ENCODE measurements at regions not wholly inside any gene's neighbourhood (a gene's known extent, or its start where the extent isn't known, plus 50 kb on each side); places are given as distances from the start of the nearest gene placed in this dataset.
"Not testable (repeated sequence)": the region's sequence is repeated elsewhere in the genome, so short reads cannot be mapped to it uniquely, and the experiment has no call there.

GRCh38 chr6:67451874-67452273 lies 1183.2 kb upstream of the ADGRB3 start:
- Histone ChIP-seq H3K4me1 (no peaks in the 10 kb centered on the region), H4K20me1 (no peaks in the 10 kb centered on the region), H3K9me3 (replicated peaks in 1 of 11) (peaks cover 0 to 7% (median 0%) of the 10 kb centered on the region in 11 experiments; a peak in 5 of 22 replicates), H3K27ac (no peak overlapping the region), H3K4me2 (no peak overlapping the region), H3K9ac (no peak overlapping the region), H3K4me3 (no peak overlapping the region), H3K27me3 (no peaks in the 10 kb centered on the region), H3K36me3 (no peaks in the 10 kb centered on the region)
- no peak for TF ChIP-seq Cebpa-rat (IDR thresholded peaks at IDR 0.05)

GRCh38 chr6:67450641-67451040 lies 1184.4 kb upstream of the ADGRB3 start:
- H4K20me1 ChIP-seq: no peaks in the 10 kb centered on the region
- H3K4me1 ChIP-seq: no peaks in the 10 kb centered on the region
- H3K9ac ChIP-seq: no peak overlapping the region
- no peaks in the 10 kb centered on the region for H3K9me3 ChIP-seq (replicated peaks in 1 of 11)
- H3K27ac ChIP-seq: no peak overlapping the region
- no peaks in the 10 kb centered on the region for H3K36me3 ChIP-seq
- no peaks in the 10 kb centered on the region for H3K27me3 ChIP-seq
- H3K4me3 ChIP-seq: no peak overlapping the region
- no peak overlapping the region for H3K4me2 ChIP-seq
- TF ChIP-seq Cebpa-rat (IDR thresholded peaks at IDR 0.05): no peak

GRCh38 chr6:67449602-67450001 lies 1185.5 kb upstream of the ADGRB3 start:
- Histone ChIP-seq H3K4me1 (peaks cover 0 to under 1% (median 0%) of the 10 kb centered on the region in 10 experiments; a peak in 3 of 20 replicates), H3K27ac (no peak overlapping the region), H3K36me3 (no peaks in the 10 kb centered on the region), H3K9ac (no peak overlapping the region), H3K4me3 (no peak overlapping the region), H3K4me2 (no peak overlapping the region), H4K20me1 (no peaks in the 10 kb centered on the region), H3K9me3 (replicated peaks in 1 of 11) (no peaks in the 10 kb centered on the region), H3K27me3 (no peaks in the 10 kb centered on the region)
- TF ChIP-seq Cebpa-rat (IDR thresholded peaks at IDR 0.05): no peak

GRCh38 chr6:67433124-67433523 lies 1202.0 kb upstream of the ADGRB3 start:
- no peak for TF ChIP-seq Cebpa-rat (IDR thresholded peaks at IDR 0.05)
- Histone ChIP-seq H3K4me1 (no peaks in the 10 kb centered on the region), H3K36me3 (no peaks in the 10 kb centered on the region), H3K9me3 (replicated peaks in 1 of 11) (no peaks in the 10 kb centered on the region), H3K9ac (no peak overlapping the region), H3K27me3 (no peaks in the 10 kb centered on the region), H3K27ac (no peak overlapping the region), H3K4me3 (no peak overlapping the region), H3K4me2 (no peak overlapping the region), H4K20me1 (no peaks in the 10 kb centered on the region)

GRCh38 chr6:67431076-67431475 lies 1204.0 kb upstream of the ADGRB3 start:
- H3K27me3 ChIP-seq: no peaks in the 10 kb centered on the region
- H3K27ac ChIP-seq: no peak overlapping the region
- H3K4me3 ChIP-seq: no peak overlapping the region
- no peaks in the 10 kb centered on the region for H4K20me1 ChIP-seq
- no peaks in the 10 kb centered on the region for H3K4me1 ChIP-seq
- no peak for TF ChIP-seq Cebpa-rat (IDR thresholded peaks at IDR 0.05)
- H3K9ac ChIP-seq: no peak overlapping the region
- no peaks in the 10 kb centered on the region for H3K9me3 ChIP-seq (replicated peaks in 1 of 11)
- H3K36me3 ChIP-seq: no peaks in the 10 kb centered on the region
- H3K4me2 ChIP-seq: no peak overlapping the region

GRCh38 chr6:67426686-67427085 lies 1208.4 kb upstream of the ADGRB3 start:
- H4K20me1 ChIP-seq; H3K9me3 ChIP-seq (replicated peaks in 1 of 11); H3K36me3 ChIP-seq; H3K27ac ChIP-seq; H3K4me2 ChIP-seq; H3K4me1 ChIP-seq; H3K4me3 ChIP-seq; H3K9ac ChIP-seq; H3K27me3 ChIP-seq: not testable (repeated sequence)

- Histone ChIP-seq H3K9me3 (replicated peaks in 1 of 11) (no peaks in the 10 kb centered on the region), H3K4me3 (no peak overlapping the region), H3K4me2 (no peak overlapping the region), H3K27me3 (no peaks in the 10 kb centered on the region), H3K4me1 (no peaks in the 10 kb centered on the region), H3K36me3 (no peaks in the 10 kb centered on the region), H4K20me1 (no peaks in the 10 kb centered on the region), H3K27ac (no peak overlapping the region), H3K9ac (no peak overlapping the region)
- no peak for TF ChIP-seq Cebpa-rat (IDR thresholded peaks at IDR 0.05)
Observed at GRCh38 chr6:67412035-67412434, 1223.0 kb upstream of the ADGRB3 start.

- Histone ChIP-seq H3K4me3 (no peak overlapping the region), H3K27me3 (no peaks in the 10 kb centered on the region), H3K36me3 (no peaks in the 10 kb centered on the region), H3K9ac (no peak overlapping the region), H3K27ac (no peak overlapping the region), H3K9me3 (replicated peaks in 1 of 11) (no peaks in the 10 kb centered on the region), H3K4me1 (no peaks in the 10 kb centered on the region), H3K4me2 (no peak overlapping the region), H4K20me1 (no peaks in the 10 kb centered on the region)
- TF ChIP-seq Cebpa-rat (IDR thresholded peaks at IDR 0.05): no peak
Observed at GRCh38 chr6:67411036-67411435, 1224.0 kb upstream of the ADGRB3 start.

GRCh38 chr6:67394254-67394653 lies 1240.8 kb upstream of the ADGRB3 start:
- Histone ChIP-seq H3K9me3 (replicated peaks in 1 of 11) (peaks cover 9 to 17% (median 13%) of the 10 kb centered on the region in 11 experiments), H3K4me3 (no peak overlapping the region), H3K4me1 (no peaks in the 10 kb centered on the region), H3K4me2 (no peak overlapping the region), H4K20me1 (no peaks in the 10 kb centered on the region), H3K27ac (no peak overlapping the region), H3K27me3 (no peaks in the 10 kb centered on the region), H3K9ac (no peak overlapping the region), H3K36me3 (no peaks in the 10 kb centered on the region)
- TF ChIP-seq Cebpa-rat (IDR thresholded peaks at IDR 0.05): no peak

GRCh38 chr6:67393356-67393755 lies 1241.7 kb upstream of the ADGRB3 start:
- no peaks in the 10 kb centered on the region for H3K4me1 ChIP-seq
- H3K4me2 ChIP-seq: no peak overlapping the region
- no peaks in the 10 kb centered on the region for H4K20me1 ChIP-seq
- peaks cover 9 to 17% (median 13%) of the 10 kb centered on the region in 11 experiments for H3K9me3 ChIP-seq (replicated peaks in 1 of 11)
- no peak overlapping the region for H3K27ac ChIP-seq
- no peak for TF ChIP-seq Cebpa-rat (IDR thresholded peaks at IDR 0.05)
- H3K4me3 ChIP-seq: no peak overlapping the region
- no peaks in the 10 kb centered on the region for H3K36me3 ChIP-seq
- H3K27me3 ChIP-seq: no peaks in the 10 kb centered on the region
- H3K9ac ChIP-seq: no peak overlapping the region

- no peaks in the 10 kb centered on the region for H4K20me1 ChIP-seq
- no peak overlapping the region for H3K4me3 ChIP-seq
- H3K4me1 ChIP-seq: no peaks in the 10 kb centered on the region
- no peak overlapping the region for H3K4me2 ChIP-seq
- no peak for TF ChIP-seq Cebpa-rat (IDR thresholded peaks at IDR 0.05)
- H3K9ac ChIP-seq: no peak overlapping the region
- H3K36me3 ChIP-seq: no peaks in the 10 kb centered on the region
- H3K9me3 ChIP-seq (replicated peaks in 1 of 11): peaks cover 9 to 17% (median 13%) of the 10 kb centered on the region in 11 experiments
- no peaks in the 10 kb centered on the region for H3K27me3 ChIP-seq
- H3K27ac ChIP-seq: no peak overlapping the region
Observed at GRCh38 chr6:67391955-67392354, 1243.1 kb upstream of the ADGRB3 start.
